Gastroesophageal sphincter (tissue), 3 donors: ENCODE measurements at regions not wholly inside any gene's neighbourhood (a gene's known extent, or its start where the extent isn't known, plus 50 kb on each side); places are given as distances from the start of the nearest gene placed in this dataset.
"Not testable (repeated sequence)": the region's sequence is repeated elsewhere in the genome, so short reads cannot be mapped to it uniquely, and the experiment has no call there.

ENCODE experiments used
- CTCF ChIP-seq, 4 experiments: fragments of 200-600 bp in 2 of 4; fragments of 450-650 bp in 2 of 4; sonication (generic) in 1 of 4; IDR thresholded peaks; one replicate each; pipeline ENCODE4 v1.5.1; 2017 to 2019; ENCODE audit warnings: antibody characterized with exemption in 4 of 4, mild to moderate bottlenecking in 2 of 4, moderate library complexity in 2 of 4
- EP300 ChIP-seq: sonication (generic); formaldehyde crosslinking; IDR thresholded peaks from one replicate; pipeline ENCODE4 v1.6.1; 2017; ENCODE audit warnings: antibody characterized with exemption, mild to moderate bottlenecking
- POLR2A ChIP-seq, 2 donors: fragments of 450-650 bp; IDR thresholded peaks; one replicate each; pipeline ENCODE4 v1.6.1; 2017; ENCODE audit warnings: antibody characterized with exemption in 2 of 2, mild to moderate bottlenecking in 2 of 2, moderate library complexity in 1 of 2
- POLR2AphosphoS5 ChIP-seq: sonication (generic); formaldehyde crosslinking; IDR thresholded peaks from one replicate; pipeline ENCODE4 v1.6.1; 2017; ENCODE audit warnings: antibody characterized with exemption

DNA sequence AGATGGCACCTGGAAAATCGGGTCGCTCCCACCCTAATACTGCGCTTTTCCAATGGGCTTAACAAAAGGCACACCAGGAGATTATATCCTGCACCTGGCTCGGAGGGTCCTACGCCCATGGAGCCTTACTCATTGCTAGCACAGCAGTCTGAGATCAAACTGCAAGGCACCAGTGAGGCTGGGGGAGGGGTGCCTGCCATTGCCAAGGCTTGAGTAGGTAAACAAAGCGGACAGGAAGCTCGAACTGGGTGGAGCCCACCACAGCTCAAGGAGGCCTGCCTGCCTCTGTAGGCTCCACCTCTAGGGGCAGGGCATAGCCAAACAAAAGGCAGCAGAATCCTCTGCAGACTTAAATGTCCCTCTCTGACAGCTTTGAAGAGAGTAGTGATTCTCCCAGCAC, 814.8 kb downstream of the SEMA5A start:
- not testable (repeated sequence) for TF ChIP-seq EP300; CTCF (IDR thresholded peaks at IDR 0.05); POLR2A (IDR thresholded peaks at IDR 0.05); POLR2AphosphoS5
